Neural progenitor cell (in vitro differentiated cells): ENCODE measurements at regions not wholly inside any gene's neighbourhood (a gene's known extent, or its start where the extent isn't known, plus 50 kb on each side); places are given as distances from the start of the nearest gene placed in this dataset.

ENCODE experiments used
- CTCF ChIP-seq: fragments of 200-600 bp; sonication (generic); IDR thresholded peaks from 2 replicates; pipeline ENCODE4 v1.5.1; 2017; ENCODE audit warnings: antibody characterized with exemption, mild to moderate bottlenecking
- EZH2 ChIP-seq: fragments of 200-600 bp; sonication (generic); IDR thresholded peaks from 2 replicates; pipeline ENCODE4 v1.6.1; 2017; ENCODE audit warnings: antibody characterized with exemption, mild to moderate bottlenecking, moderate library complexity

DNA sequence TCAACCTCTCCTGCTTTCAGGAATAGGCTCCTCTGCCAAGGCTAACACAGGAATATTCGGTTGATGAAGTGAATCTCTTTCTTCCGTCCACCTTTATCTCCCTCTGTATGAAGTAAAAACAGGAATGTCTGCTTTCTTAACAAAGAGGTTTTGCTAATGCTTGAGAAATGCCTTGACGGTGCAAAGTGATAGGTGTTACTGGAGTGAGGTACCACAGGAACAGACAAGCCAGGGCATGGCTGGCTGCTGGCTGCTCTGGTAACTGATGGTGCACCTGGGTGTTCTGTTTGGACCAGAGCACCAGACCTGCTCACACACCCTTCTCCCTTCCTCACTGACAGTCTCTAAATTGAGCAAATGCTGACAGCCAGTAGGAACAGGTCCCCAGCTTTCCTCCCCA lies 174.0 kb upstream of the FBXL4 start:
- TF ChIP-seq CTCF = no peak
- TF ChIP-seq EZH2 = no peak
